ENCODE measurements at regions not wholly inside any gene's neighbourhood (a gene's known extent, or its start where the extent isn't known, plus 50 kb on each side); places are given as distances from the start of the nearest gene placed in this dataset.
"Not testable (repeated sequence)": the region's sequence is repeated elsewhere in the genome, so short reads cannot be mapped to it uniquely, and the experiment has no call there.

DNA sequence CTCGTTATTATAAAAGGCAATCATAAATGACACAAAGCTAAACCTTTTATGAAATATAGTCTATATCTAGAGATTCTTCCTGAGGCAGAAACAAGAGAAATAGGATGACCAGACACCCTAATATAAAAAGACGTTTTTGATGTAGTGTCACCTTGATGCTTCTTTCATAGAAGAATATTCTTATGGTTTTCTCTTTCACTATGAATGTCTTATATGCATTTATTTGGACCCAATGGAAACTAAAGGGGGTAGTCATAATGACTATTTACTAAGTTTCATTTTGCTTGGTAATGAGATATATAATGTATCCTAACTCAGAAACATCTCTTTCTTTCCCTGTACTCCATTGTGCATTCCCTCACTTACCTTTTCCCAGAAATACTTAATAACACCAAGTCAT lies 393.9 kb downstream of the RAP2B start:
- Histone ChIP-seq H3K27ac (ENCODE audit: extremely low read depth, low read depth, low read length) (no peak overlapping the region), H3K4me3 (ENCODE audit: low read depth, low read length) (no peak overlapping the region), H3K36me3 (ENCODE audit: control insufficient read depth in 2 of 2, insufficient read depth in 1 of 2, low read length in 2 of 2) (no peaks in the 10 kb centered on the region), H3K9me3 (ENCODE audit: control insufficient read depth, insufficient read depth, low read depth, low read length) (no peaks in the 10 kb centered on the region), H3K4me1 (ENCODE audit: control insufficient read depth, insufficient read depth, low read length) (no peaks in the 10 kb centered on the region)
- POLR2A ChIA-PET: no interaction called here
- TF ChIP-seq KLF17 (tag by site-specific recombination; IDR thresholded peaks at IDR 0.05): no peak
- TF ChIP-seq ZNF488 (tag by site-specific recombination; IDR thresholded peaks at IDR 0.05): no peak
- TF ChIP-seq, protein P1, sequence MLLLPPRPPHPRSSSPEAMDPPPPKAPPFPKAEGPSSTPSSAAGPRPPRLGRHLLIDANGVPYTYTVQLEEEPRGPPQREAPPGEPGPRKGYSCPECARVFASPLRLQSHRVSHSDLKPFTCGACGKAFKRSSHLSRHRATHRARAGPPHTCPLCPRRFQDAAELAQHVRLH (tag by site-specific recombination; IDR thresholded peaks at IDR 0.05): no peak
- TF ChIP-seq ZNF404 (tag by site-specific recombination; IDR thresholded peaks at IDR 0.05): no peak
- TF ChIP-seq GLIS2 (tag by site-specific recombination; IDR thresholded peaks at IDR 0.05): no peak
- no peak for TF ChIP-seq TRIM28 (IDR thresholded peaks at IDR 0.05; ENCODE audit: borderline replicate concordance, low read length)
- no peak for TF ChIP-seq ZNF501 (tag by site-specific recombination; IDR thresholded peaks at IDR 0.05)
- no peak for TF ChIP-seq BCL11B (tag by site-specific recombination; IDR thresholded peaks at IDR 0.05; ENCODE audit: low read depth)
- CTCF ChIA-PET: interaction anchor here (0.7 kb wide), 1 partner anchor 11 kb away, joined by 6 read pairs; no protein-coding TSS in a partner anchor

- H3K27ac ChIP-seq (ENCODE audit: extremely low read depth, low read depth, low read length); CTCF ChIA-PET; POLR2A ChIA-PET: not testable (repeated sequence)
These were observed 397.3 kb downstream of the RAP2B start for GRCh38 chr3:153559366-153559765.

DNA sequence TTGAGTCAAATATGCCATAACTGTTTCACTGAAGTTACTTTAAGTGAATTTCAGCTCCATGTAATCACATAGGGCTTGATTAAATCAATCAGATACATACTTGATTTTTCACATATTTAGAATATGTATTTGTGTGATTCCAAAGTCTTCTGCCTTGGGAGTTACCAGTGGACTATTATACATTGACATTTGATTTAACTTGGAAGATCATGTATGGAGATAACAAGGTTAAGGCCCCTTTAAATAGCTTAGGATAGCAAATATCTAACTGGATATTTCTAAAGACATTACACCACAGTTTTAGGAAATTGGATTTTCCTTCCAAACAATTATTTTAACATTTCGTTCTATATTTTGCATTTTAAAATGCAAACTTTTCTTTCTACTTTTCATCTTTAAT lies 405.0 kb downstream of the RAP2B start:
- CTCF ChIA-PET: interaction anchor here (0.9 kb wide), 1 partner anchor 11 kb away, joined by 6 read pairs; no protein-coding TSS in a partner anchor
- TF ChIP-seq HIC1 (tag by site-specific recombination; IDR thresholded peaks at IDR 0.05): no peak
- no peak for TF ChIP-seq EGR2 (tag by site-specific recombination; IDR thresholded peaks at IDR 0.05; ENCODE audit: low read depth)
- no peak for TF ChIP-seq ZNF350 (tag by site-specific recombination; IDR thresholded peaks at IDR 0.05)
- no peak for TF ChIP-seq SCRT1 (tag by site-specific recombination; IDR thresholded peaks at IDR 0.05; ENCODE audit: borderline replicate concordance)
- no peak for TF ChIP-seq ZNF785 (tag by site-specific recombination; IDR thresholded peaks at IDR 0.05)
- TF ChIP-seq ZSCAN16 (tag by site-specific recombination; IDR thresholded peaks at IDR 0.05): no peak
- no peak for TF ChIP-seq KLF8 (tag by site-specific recombination; IDR thresholded peaks at IDR 0.05)
- TF ChIP-seq, protein P2, sequence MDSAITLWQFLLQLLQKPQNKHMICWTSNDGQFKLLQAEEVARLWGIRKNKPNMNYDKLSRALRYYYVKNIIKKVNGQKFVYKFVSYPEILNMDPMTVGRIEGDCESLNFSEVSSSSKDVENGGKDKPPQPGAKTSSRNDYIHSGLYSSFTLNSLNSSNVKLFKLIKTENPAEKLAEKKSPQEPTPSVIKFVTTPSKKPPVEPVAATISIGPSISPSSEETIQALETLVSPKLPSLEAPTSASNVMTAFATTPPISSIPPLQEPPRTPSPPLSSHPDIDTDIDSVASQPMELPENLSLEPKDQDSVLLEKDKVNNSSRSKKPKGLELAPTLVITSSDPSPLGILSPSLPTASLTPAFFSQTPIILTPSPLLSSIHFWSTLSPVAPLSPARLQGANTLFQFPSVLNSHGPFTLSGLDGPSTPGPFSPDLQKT (IDR thresholded peaks at IDR 0.05; ENCODE audit: borderline replicate concordance, low read depth, low read length): no peak
- TF ChIP-seq ZNF19 (tag by site-specific recombination; IDR thresholded peaks at IDR 0.05; ENCODE audit: low read depth): no peak
- no peak for TF ChIP-seq SALL2 (tag by site-specific recombination; IDR thresholded peaks at IDR 0.05; ENCODE audit: borderline replicate concordance)
- no peak for TF ChIP-seq ZNF266 (tag by site-specific recombination; IDR thresholded peaks at IDR 0.05; ENCODE audit: low read depth)
- TF ChIP-seq ZNF501 (tag by site-specific recombination; IDR thresholded peaks at IDR 0.05): no peak
- no peak for TF ChIP-seq ZNF473 (tag by site-specific recombination; IDR thresholded peaks at IDR 0.05)
- no peak for TF ChIP-seq KLF7 (tag by site-specific recombination; IDR thresholded peaks at IDR 0.05; ENCODE audit: borderline replicate concordance)
- no peak for TF ChIP-seq ZNF37A (tag by site-specific recombination; IDR thresholded peaks at IDR 0.05)
- TF ChIP-seq ZNF280D (tag by site-specific recombination; IDR thresholded peaks at IDR 0.05): no peak
- no peak for TF ChIP-seq ZNF366 (tag by site-specific recombination; conservative IDR thresholded peaks at IDR 0.05)

More at GRCh38 chr3:153559366-153559765, 397.3 kb downstream of the RAP2B start:
- not testable (repeated sequence) for H3K4me3 ChIP-seq (ENCODE audit: low read depth, low read length); H3K4me1 ChIP-seq (ENCODE audit: control insufficient read depth, insufficient read depth, low read length); H3K36me3 ChIP-seq (ENCODE audit: control insufficient read depth in 2 of 2, insufficient read depth in 1 of 2, low read length in 2 of 2); H3K9me3 ChIP-seq (ENCODE audit: control insufficient read depth, insufficient read depth, low read depth, low read length)

More for the DNA sequence above, 405.0 kb downstream of the RAP2B start:
- no peaks in the 10 kb centered on the region for H3K36me3 ChIP-seq (ENCODE audit: control insufficient read depth in 2 of 2, insufficient read depth in 1 of 2, low read length in 2 of 2)
- POLR2A ChIA-PET: no interaction called here
- no peaks in the 10 kb centered on the region for H3K9me3 ChIP-seq (ENCODE audit: control insufficient read depth, insufficient read depth, low read depth, low read length)
- H3K4me1 ChIP-seq (ENCODE audit: control insufficient read depth, insufficient read depth, low read length): no peaks in the 10 kb centered on the region
- H3K4me3 ChIP-seq (ENCODE audit: low read depth, low read length): no peak overlapping the region
- H3K27ac ChIP-seq (ENCODE audit: extremely low read depth, low read depth, low read length): no peak overlapping the region

All from HEK293 (cell line).